NCI-H1048 (cell line): ENCODE measurements at regions not wholly inside any gene's neighbourhood (a gene's known extent, or its start where the extent isn't known, plus 50 kb on each side); places are given as distances from the start of the nearest gene placed in this dataset.
"Not testable (repeated sequence)": the region's sequence is repeated elsewhere in the genome, so short reads cannot be mapped to it uniquely, and the experiment has no call there.

Source experiments
- DNase-seq: peaks from one replicate; lab custom pipeline; 2025; lab: John Stamatoyannopoulos, UW

DNA sequence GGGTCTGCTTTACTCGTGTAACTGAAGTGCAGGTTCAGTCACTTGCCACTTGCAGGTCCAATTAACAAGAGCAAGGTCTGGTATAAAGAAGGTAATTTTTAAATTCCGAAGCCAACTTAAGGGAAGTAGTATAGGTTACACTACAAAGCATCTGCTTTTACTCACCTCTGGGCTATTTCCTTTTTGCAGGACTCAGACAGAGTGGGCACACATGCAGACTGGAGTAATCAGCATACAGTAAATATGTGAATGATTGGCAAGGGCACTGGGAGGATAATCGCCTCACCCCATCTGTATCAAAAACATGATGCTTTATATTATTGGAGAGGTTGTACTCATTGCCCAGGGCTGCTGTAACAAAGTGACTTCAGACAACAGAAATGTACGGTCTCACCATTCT lies 160.1 kb upstream of the CDH5 start:
- no peak for DNase-seq

DNA sequence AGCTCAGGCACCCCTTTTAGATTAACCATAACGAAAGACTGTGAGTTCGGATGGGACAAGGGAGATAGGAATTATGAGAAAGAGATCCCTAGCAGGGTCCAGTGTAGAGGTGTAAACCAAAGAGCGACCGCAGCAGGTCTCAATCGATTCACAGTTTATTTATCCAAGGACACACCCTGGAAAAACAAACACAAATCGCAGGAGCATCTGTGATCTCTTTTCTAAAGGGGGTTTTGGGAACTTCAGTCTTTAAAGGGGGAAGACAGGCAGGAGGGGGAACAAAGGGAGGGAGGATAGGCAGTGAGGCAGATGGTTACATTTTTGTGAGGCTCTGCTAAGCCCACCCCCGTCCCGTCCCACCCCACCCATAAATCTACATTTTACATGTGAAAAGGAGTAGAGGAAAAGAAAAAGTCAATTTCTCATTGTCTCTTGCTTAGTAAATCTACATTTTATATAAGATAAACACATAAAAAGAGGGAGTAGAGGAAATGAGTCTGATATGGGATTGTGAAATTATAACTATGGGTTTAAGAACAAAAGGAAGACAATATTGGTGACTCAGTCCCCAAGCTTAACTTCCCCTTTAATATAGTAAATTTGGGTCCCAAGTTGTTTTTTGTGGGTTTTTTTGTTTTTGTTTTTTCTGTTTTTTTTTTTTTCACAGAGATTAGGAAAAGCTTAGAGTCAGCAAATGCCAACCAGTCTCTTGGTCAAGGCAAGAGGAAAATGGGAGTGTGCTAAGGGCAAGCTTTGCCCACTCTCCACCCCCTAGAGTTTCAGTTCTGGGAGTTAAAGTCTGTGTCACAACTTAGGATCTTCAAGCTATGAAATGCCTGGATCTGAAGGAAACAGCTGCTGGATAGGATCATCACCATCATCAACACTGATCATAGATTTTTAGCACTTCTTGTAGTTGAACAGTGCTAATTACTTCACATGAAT lies 160.9 kb upstream of the CDH5 start:
- DNase-seq, result no peak

DNA sequence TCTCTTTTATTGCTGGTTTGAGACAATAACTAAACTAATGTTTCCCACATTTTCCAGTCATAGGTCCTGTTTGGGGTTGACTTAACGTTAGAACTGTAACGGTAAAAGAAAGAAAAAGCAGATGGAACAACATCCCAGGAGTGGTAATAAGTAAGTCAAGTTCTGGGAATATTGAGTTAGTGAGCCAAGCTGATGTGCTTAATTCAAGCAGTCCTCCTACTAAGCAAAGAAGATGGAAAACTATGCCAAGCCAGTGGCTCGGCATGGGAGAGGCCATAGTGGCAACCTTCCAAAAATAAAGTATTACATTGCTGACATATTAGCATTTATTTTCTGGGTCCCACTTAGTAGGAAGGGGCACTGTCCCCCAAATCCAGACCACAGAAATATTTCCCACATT lies 161.7 kb upstream of the CDH5 start:
- DNase-seq, result no peak

DNA sequence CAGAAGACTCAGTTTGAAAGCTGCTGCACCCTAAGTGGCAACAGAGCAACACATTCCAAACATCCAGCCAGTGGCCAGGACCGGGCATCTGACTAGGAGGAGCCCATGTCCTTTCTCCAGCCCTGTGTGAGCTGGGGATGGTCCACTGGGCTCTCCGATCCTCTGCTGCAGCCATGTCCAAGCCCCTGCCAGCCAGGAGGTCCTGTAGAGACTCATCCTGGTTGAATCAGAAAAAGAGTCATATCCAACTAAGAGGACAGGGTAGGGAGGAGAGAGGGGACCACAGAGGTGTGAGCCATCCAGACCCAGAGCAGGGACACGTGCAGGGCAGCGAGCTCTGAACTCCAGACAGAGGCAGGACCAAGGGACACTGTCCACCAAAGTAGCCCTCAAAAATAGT lies 163.0 kb upstream of the CDH5 start:
- no peak for DNase-seq

DNA sequence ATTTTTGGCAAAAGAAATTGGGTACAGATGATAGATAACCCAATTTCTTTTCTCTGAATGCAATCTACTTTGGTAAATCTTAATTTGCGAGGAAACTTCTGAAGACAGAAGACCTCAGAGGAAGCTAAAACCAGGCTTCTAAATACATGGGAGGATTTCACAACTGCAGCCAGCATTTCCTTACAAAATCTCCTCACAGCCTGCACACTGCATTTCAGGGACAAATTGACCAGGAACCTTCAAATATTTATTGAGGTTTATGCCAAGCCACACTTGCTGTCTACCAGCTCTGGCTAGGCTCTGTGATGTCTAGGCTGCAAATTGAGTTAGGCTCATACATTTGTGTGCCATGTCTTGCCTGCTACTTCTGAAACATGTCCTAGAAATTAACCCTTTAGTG lies 167.3 kb upstream of the CDH5 start:
- no peak for DNase-seq

DNA sequence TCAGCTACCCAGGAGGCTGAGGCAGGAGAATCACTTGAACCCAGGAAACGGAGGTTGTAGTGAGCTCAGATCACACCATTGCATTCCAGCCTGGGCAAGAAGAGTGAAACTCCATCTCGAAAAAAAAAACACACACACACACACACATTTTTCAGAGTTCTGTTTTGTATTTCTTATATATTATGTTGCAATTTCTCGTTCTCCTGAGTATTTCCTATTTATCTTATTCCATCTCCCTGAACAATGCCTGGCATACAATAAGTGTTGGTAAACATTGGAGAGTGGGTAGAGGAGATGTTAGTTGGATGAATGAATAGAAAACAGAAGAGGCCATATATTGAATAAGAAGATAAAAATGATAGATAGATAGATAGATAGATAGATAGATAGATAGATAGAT lies 167.8 kb upstream of the CDH5 start:
- no peak for DNase-seq

DNA sequence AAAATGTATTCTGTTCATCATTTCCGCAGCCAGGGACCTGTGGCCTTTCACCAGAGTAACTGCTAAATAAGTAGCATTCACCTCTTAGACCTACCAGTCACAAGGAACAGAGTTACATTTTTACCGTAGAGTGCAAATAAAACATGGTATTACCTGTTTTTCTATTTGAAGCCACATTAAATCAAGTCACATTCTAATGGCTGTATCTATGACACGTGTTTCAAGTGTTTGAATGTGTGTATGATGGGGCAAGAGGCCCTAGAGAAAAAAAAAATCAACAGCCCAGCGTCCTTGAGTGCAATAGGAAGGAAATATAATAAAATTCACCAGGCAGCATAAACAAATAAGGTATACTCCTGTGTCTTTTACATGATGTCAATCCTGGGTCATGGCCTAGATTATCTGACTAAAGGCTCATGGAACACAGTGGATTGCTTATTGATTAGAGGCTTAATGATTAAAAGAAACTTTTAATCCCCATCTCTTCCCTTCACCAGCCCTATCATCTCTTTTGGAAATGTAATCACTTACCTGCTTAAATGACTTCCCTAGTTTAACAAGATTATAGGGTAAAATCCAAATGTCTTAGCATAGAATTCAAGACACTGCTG lies 168.7 kb upstream of the CDH5 start:
- no peak for DNase-seq

DNA sequence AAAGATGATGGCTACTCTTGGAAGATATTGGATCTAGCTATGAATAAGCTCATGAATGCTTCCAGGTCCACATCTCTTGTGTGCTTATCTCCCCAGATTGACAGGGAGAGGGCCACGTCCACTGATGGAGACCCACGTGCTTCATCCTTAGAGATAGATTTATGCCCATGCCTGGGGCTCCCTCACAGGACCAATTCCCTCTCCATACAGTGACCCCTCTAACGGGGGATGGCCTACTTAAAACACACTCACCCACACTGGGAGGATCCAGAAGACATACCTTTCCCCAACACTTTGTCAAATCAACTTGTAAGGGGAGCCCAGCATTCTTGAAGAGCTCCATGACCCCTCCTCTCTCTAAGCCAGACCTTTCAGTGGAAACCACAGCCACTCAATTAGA lies 169.7 kb upstream of the CDH5 start:
- no peak for DNase-seq

DNA sequence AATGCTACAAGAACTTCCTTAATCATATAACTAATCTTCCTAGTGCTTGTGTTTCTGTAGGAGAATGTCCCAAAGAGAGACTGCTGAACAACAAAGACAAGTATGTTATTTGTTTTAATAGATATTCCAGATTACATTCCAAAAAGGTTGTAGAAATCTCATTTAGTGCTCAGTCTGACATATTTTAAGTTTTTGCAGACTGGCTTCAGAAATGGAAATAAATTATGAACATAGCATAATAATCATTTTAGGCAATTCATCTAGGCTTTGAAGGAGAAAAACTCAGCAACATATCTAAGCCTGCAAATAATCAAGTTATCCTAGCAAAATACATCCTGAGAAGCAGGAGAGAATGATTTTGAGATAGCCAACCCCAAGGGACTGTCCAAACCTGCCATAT lies 171.6 kb upstream of the CDH5 start:
- DNase-seq, result no peak

DNA sequence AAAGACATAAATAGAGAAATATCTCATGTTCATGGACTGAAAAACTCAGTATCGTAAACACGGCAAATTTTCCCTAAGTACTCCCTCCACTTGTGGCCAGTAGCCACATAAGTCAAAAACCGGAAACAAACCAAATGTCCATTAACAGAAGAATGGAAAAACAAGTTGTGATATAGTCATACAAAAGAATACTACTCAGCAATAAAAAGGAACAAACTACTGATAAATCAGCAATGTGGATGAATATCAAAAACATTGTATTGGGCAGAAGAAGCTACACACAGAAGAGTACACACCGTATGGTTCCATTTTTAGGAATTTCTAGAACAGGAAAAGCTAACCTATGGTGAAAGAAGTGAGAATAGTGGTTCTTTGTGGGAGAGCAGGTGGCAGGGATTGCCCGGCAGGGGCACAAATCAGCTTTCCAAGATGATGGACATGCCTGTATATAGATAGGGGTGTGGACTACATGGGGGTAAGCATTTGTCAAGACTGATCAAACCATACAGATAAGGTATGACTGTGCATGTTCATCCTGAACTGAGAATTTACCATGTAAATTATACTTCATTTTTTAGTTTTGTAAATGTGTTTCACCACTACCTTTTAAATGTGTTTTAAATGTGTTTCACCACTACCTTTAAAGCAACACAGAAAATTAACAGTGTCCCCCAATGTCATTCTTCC lies 172.8 kb upstream of the CDH5 start:
- DNase-seq, result no peak

DNA sequence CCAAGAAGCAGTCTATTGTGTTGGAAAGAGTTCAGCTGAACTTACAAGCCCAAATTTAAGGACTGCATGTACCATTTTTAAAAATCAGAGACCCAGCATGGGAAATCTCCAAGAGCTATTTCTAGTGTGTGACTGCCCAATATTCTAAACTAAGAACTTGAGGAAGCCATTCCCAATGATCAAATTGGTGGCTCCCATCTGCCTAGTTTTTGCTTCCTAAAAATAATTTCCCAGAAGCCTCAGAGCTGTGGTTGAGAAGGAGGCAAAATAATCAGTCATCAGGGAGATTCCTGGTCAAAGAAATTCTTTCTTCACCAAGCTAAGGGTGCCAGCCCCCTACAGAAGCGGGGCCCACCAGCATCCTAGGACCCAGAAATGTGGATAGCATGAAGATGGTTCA lies 176.1 kb upstream of the CDH5 start:
- DNase-seq, result no peak

DNA sequence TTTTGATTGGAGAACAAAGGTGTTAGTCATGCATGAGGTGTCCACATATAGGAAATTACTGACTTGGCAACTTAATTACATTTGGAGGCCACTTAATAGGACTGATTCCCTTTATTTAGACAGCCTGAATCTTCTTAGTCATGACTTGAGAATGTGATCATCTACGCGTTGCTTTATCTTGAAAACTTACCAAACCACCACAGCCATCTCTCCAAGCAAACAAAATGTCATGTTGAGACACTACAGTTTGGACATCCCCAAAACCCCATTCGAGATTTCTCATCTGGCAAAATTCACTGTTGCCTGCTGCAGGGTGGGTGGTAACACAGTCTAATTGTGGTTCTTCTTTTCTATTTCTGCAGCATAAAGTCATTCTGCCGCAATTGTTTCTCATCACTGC lies 176.5 kb upstream of the CDH5 start:
- DNase-seq, result no peak

DNA sequence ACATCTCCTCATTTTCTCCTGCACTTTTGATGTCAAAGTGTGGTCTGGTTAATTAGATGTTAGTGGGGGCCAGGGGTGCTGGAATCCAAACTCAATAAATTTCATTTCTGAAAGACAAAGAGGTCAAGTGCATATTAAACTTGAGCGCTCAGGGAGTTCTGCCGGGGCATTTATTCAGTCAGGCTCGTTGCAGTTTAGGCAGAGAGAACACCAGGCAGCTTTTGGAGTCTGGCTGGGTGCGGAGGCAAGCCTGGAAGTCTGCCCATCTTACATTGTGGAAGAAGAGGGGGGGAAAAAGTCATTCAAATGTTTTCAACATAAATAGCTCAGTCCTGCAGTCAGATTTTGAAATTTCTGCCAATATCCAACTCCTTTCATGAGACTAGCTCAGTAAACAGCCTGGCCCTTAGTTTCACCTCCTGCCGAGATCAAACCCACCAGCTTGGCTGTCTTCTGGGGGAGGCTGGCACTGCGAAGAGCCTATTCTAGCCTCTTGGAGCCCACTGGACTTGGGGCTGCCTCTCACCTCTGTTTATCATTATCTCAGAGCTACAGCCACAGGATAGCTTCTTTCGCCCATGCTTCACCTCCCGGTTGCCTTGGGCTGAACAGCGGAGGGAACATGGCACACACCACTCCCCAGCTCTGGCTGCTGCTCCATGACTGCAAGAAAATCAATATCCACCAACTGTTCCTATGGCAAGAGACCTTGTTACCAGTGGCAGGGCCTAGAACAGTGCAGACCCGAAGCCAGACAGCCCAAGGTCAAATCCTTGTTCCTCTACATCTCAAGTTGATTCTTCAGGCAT lies 177.4 kb upstream of the CDH5 start:
- no peak for DNase-seq

DNA sequence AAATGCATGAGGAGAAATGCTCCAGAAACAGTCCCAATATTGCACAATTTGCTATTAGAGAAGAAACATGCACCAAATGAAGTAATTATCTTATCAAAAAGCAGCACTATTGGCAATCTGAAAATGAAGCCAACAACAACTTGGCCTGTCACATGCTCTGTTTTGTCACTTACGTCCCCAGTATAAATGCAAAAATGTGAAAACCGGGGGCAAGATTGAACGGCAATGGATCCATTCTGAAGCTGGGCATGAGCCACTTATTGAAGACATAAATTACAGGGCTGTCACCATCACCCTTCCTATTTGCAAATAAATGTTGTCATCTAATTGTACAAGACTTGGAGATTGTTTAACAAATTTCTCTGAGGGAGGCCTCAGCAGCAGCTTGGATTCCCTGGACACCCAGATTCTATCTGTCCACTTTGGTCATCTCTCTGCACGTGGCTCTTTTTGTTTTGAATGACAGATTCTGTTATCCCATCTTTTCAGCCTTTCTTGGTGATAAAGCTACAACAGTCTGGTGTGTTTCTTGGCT lies 180.2 kb upstream of the CDH5 start:
- no peak for DNase-seq

DNA sequence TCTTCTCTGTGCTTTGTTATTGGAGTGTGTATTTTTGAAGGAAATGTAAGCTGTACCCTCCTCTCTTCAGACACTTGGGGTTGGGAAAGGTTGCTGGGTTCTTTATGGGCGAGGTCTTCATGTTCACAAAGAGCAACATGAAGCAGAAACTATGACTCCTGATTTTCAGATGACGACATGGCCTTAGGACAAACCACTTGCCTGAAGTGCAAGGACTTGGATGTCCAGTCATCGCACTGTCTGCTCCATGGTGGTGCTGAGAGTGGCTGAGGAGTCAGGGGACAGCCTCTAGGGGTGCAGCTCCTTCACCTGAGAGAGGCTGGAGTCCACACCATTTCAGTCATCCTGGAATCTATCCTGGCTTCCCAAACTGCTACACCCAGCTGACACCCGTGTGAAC lies 183.9 kb upstream of the CDH5 start:
- no peak for DNase-seq

DNA sequence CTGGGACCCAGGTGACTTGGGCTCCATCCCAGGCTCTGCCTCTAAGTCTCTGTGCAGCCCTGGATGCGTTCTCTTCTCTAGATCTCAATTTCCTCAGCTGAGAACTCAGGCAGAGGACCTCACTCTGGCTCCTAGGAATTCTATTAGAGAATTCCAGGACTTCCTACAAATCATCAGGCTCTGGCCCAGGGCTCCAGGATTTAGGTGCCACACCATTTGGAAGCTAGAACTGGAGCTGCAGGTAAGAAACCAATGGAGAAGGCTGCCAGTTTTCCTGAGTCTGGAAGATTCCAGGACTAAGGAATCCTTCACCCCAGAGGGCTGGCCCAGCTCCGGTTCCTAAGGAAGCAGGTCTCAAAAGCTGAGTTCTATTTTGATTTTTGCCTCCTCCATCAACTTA lies 189.8 kb upstream of the CDH5 start:
- no peak for DNase-seq

DNA sequence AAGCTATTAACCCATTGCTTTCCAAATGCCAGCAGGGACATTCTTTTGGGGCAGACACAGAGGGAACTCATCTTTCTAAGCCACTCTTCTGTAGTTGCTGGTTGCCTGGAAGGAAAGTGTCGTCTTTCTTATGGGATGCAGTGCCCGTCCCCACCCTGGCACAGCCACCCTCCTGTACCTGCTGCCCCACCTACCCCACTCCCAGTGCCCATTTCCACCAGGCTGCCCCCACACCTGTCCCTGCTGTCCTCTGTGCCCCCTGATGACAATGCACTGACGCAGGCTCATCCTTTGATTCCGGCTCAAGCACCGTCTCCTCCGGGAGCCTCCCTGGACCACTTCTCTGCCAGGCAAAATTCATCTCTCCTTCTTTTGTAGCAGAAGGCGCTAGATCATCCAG lies 190.4 kb upstream of the CDH5 start:
- DNase-seq, result no peak

DNA sequence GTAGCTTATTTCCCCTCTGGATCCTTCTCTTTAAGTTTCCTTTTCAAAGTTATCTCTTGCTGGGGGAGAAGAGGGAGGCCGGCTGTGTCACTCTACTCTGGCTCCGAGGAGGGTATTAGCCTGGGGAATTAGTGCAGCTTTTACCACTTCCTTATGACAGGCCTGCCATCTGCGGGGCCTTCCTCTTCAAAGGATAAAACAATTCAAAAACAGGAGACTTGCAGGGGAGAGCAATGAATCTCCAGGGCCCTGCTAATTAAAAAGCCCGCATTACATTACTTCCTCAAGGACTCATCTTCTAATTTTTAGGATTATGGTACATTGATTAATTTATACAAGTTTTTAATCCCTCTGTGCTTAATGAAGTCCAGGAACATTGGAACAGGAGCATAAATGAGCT lies 190.9 kb upstream of the CDH5 start:
- no peak for DNase-seq

DNA sequence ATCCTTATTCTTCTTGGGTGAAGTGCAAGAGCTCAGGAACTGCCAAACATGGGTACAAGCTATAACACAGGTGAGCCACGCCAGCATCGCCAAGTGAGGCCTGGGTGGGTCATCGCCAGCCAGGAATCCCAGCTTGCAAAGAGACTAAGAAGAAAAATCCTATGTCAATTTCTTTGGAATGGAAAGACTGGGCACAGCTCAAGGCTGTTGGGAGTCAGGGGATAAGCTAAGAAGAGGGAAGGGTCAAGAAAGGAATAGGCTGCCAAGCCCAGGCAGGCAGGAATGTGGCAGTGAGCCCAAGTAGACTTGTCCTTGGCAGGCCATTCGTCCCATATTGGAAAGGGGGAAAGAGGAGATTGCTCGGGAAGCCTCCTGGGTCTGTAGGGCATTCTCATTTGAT lies 191.4 kb upstream of the CDH5 start:
- DNase-seq, result no peak

DNA sequence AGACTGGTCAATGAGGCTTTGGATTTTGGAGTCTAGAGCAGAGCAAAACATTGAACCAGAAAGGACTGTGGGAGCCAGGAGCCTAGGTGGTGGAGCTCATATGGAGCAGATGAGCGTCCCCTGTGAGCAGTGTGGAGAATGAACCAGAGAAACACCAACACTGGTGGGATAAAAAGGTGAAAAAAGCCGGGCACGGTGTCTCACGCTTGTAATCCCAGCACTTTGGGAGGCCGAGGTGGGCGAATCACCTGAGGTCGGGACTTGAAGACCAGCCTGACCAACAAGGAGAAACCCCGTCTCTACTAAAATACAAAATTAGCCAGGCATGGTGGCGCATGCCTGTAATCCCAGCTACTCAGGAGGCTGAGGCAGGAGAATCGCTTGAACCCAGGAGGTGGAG lies 192.7 kb upstream of the CDH5 start:
- DNase-seq, result not testable (repeated sequence)

DNA sequence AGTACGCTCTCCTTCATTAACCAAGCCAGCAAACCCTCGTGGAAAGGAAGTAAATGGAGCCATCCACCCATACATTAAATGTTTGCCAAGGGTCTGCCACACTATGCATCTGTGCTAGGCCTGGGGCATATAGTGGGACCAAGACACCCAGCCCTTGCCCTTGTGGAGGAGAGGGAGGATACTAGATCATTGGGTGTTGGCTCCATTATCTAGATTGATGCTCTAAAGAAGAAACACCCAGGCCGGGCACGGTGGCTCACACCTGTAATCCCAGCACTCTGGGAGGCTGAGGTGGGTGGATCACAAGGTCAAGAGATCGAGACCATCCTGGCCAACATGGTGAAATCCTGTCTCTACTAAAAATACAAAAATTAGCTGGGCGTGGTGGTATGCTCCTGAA lies 193.3 kb upstream of the CDH5 start:
- DNase-seq, result not testable (repeated sequence)

DNA sequence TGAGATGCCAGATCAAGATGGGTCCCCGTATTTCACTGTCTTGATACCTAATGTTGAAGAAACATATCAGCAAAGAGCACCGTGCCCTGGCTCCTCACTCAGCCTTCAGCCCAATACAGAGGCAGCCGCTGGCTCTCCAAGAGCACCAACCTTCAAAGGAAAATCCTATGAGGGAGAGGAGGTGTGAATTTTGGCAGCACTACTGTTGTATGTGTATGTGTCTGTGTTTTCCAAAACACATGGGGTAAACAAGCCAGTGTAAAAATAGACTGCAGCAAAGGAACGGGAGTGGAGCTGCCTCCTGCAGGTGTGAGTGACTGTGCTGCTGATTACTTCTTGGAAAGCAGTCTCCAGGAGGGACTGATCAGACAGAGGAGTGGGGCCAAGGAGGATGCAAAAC lies 194.0 kb upstream of the CDH5 start:
- no peak for DNase-seq
